ENCODE measurements at regions not wholly inside any gene's neighbourhood (a gene's known extent, or its start where the extent isn't known, plus 50 kb on each side); places are given as distances from the start of the nearest gene placed in this dataset.

DNA sequence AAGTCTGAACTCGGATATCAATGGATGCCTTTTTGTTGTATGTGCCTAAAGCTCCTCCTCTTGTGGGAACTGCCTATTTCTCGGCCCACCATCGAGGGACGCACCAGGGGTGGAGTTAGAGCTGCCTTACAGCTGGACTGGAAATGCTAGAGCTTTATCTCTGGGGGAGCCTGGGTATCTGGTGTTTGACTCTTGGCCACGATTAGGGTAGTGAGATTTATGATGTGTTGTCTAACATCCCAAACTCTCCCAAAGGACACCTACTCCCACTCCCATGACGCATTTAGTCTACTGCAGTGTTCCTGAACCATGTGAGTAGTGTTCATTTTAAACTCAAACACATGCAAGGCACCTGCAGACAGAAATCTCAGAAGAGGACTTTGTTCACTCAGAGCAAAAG lies 594.8 kb downstream of the METTL4 start:
- TF ChIP-seq ZFX (IDR thresholded peaks at IDR 0.05), result no peak
- no peak for TF ChIP-seq SIN3A (IDR thresholded peaks at IDR 0.05; ENCODE audit: low read depth)
- TF ChIP-seq, protein P1, sequence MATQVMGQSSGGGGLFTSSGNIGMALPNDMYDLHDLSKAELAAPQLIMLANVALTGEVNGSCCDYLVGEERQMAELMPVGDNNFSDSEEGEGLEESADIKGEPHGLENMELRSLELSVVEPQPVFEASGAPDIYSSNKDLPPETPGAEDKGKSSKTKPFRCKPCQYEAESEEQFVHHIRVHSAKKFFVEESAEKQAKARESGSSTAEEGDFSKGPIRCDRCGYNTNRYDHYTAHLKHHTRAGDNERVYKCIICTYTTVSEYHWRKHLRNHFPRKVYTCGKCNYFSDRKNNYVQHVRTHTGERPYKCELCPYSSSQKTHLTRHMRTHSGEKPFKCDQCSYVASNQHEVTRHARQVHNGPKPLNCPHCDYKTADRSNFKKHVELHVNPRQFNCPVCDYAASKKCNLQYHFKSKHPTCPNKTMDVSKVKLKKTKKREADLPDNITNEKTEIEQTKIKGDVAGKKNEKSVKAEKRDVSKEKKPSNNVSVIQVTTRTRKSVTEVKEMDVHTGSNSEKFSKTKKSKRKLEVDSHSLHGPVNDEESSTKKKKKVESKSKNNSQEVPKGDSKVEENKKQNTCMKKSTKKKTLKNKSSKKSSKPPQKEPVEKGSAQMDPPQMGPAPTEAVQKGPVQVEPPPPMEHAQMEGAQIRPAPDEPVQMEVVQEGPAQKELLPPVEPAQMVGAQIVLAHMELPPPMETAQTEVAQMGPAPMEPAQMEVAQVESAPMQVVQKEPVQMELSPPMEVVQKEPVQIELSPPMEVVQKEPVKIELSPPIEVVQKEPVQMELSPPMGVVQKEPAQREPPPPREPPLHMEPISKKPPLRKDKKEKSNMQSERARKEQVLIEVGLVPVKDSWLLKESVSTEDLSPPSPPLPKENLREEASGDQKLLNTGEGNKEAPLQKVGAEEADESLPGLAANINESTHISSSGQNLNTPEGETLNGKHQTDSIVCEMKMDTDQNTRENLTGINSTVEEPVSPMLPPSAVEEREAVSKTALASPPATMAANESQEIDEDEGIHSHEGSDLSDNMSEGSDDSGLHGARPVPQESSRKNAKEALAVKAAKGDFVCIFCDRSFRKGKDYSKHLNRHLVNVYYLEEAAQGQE (IDR thresholded peaks at IDR 0.05; ENCODE audit: low read depth), result no peak
- no peak for TF ChIP-seq RAD21 (IDR thresholded peaks at IDR 0.05; ENCODE audit: low read depth)
- TF ChIP-seq SRF (IDR thresholded peaks at IDR 0.05; ENCODE audit: low read depth), result no peak
- TF ChIP-seq EZH2phosphoT487 (IDR thresholded peaks at IDR 0.05; ENCODE audit: borderline replicate concordance), result no peak
- no peak for TF ChIP-seq ELF1 (IDR thresholded peaks at IDR 0.05; ENCODE audit: borderline replicate concordance, low read depth)
- no peak for TF ChIP-seq POLR2AphosphoS5 (IDR thresholded peaks at IDR 0.05; ENCODE audit: low read depth, low read length)
- TF ChIP-seq, protein P2, sequence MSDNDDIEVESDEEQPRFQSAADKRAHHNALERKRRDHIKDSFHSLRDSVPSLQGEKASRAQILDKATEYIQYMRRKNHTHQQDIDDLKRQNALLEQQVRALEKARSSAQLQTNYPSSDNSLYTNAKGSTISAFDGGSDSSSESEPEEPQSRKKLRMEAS (IDR thresholded peaks at IDR 0.05), result no peak
- no peak for TF ChIP-seq POLR2A (IDR thresholded peaks at IDR 0.05; ENCODE audit: borderline replicate concordance, extremely low read depth, insufficient read depth, insufficient read length)
- no peak for TF ChIP-seq EGR1 (IDR thresholded peaks at IDR 0.05; ENCODE audit: low read depth)
- TF ChIP-seq, protein P3, sequence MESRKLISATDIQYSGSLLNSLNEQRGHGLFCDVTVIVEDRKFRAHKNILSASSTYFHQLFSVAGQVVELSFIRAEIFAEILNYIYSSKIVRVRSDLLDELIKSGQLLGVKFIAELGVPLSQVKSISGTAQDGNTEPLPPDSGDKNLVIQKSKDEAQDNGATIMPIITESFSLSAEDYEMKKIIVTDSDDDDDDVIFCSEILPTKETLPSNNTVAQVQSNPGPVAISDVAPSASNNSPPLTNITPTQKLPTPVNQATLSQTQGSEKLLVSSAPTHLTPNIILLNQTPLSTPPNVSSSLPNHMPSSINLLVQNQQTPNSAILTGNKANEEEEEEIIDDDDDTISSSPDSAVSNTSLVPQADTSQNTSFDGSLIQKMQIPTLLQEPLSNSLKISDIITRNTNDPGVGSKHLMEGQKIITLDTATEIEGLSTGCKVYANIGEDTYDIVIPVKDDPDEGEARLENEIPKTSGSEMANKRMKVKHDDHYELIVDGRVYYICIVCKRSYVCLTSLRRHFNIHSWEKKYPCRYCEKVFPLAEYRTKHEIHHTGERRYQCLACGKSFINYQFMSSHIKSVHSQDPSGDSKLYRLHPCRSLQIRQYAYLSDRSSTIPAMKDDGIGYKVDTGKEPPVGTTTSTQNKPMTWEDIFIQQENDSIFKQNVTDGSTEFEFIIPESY (IDR thresholded peaks at IDR 0.05; ENCODE audit: extremely low read depth, insufficient replicate concordance, low read length), result no peak
- TF ChIP-seq, protein P4, sequence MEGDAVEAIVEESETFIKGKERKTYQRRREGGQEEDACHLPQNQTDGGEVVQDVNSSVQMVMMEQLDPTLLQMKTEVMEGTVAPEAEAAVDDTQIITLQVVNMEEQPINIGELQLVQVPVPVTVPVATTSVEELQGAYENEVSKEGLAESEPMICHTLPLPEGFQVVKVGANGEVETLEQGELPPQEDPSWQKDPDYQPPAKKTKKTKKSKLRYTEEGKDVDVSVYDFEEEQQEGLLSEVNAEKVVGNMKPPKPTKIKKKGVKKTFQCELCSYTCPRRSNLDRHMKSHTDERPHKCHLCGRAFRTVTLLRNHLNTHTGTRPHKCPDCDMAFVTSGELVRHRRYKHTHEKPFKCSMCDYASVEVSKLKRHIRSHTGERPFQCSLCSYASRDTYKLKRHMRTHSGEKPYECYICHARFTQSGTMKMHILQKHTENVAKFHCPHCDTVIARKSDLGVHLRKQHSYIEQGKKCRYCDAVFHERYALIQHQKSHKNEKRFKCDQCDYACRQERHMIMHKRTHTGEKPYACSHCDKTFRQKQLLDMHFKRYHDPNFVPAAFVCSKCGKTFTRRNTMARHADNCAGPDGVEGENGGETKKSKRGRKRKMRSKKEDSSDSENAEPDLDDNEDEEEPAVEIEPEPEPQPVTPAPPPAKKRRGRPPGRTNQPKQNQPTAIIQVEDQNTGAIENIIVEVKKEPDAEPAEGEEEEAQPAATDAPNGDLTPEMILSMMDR (IDR thresholded peaks at IDR 0.05 in 2 of 3, conservative IDR thresholded peaks at IDR 0.05 in 1 of 3; ENCODE audit: borderline replicate concordance in 1 of 3, insufficient read depth in 1 of 3, low read depth in 2 of 3, low read length in 2 of 3), result no peak
- TF ChIP-seq, protein P5, sequence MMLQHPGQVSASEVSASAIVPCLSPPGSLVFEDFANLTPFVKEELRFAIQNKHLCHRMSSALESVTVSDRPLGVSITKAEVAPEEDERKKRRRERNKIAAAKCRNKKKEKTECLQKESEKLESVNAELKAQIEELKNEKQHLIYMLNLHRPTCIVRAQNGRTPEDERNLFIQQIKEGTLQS (IDR thresholded peaks at IDR 0.05), result no peak
- TF ChIP-seq JUND (IDR thresholded peaks at IDR 0.05), result no peak
- no peak for TF ChIP-seq CBX3 (IDR thresholded peaks at IDR 0.05; ENCODE audit: low read depth)
- TF ChIP-seq ZNF274 (IDR thresholded peaks at IDR 0.05; ENCODE audit: low read depth, low read length), result no peak
- TF ChIP-seq TCF7L2 (IDR thresholded peaks at IDR 0.05; ENCODE audit: borderline replicate concordance, extremely low read depth, insufficient read depth, insufficient read length), result no peak
- TF ChIP-seq YY1 (IDR thresholded peaks at IDR 0.05; ENCODE audit: extremely low read depth, insufficient replicate concordance, low read depth, low read length), result no peak
- TF ChIP-seq SP1 (IDR thresholded peaks at IDR 0.05; ENCODE audit: low read depth), result no peak
- Histone ChIP-seq H3K9ac (ENCODE audit: low read length) (no peak overlapping the region), H3K9me2 (ENCODE audit: insufficient read depth) (no peaks in the 10 kb centered on the region), H3K27me3 (ENCODE audit: insufficient read depth, low read length) (0 out of 2 replicates have a peak, but pooled peaks cover 4% of the 10 kb centered on the region), H2AFZ (ENCODE audit: low read depth, low read length, poor library complexity, severe bottlenecking) (no peak overlapping the region), H3K27ac (ENCODE audit: low read depth, low read length) (no peak overlapping the region), H3K4me2 (ENCODE audit: low read length) (no peak overlapping the region), H3K79me2 (ENCODE audit: insufficient read depth, low read length) (no peaks in the 10 kb centered on the region), H3K4me1 (ENCODE audit: control insufficient read depth in 1 of 2, insufficient read depth in 2 of 2, low read length in 2 of 2) (no peaks in the 10 kb centered on the region), H4K20me1 (ENCODE audit: insufficient read depth) (no peaks in the 10 kb centered on the region), H3K4me3 (replicated peaks in 1 of 2; ENCODE audit: low read depth in 1 of 2, low read length in 2 of 2) (no peak overlapping the region), H3K36me3 (ENCODE audit: control insufficient read depth in 1 of 2, insufficient read depth in 2 of 2, low read length in 2 of 2) (no peaks in the 10 kb centered on the region), H3K9me3 (ENCODE audit: control insufficient read depth in 1 of 2, insufficient read depth in 1 of 2, low read depth in 1 of 2, low read length in 2 of 2) (no peaks in the 10 kb centered on the region)
- ATAC-seq, result no peak
- POLR2A ChIA-PET, result no interaction called here
- BruUV-seq (replicated peaks), result no TSS peak
- intact Hi-C loops (cut with micrococcal nuclease), result no loop called here
- RAD21 ChIA-PET (ENCODE audit: low non-redundant PET in 1 of 2, low total read pairs in 2 of 2, uncharacterized antibody in 2 of 2, unreplicated experiment in 2 of 2), result no interaction called here
- CTCF ChIA-PET, result no interaction called here
- DNase-seq (ENCODE audit: low read depth, low spot score), result no peak
